Stimulated activated CD8-positive, alpha-beta memory T cell treated with anti-CD3 and anti-CD28 coated beads, Interleukin-12 subunit alpha, Interleukin-12 subunit beta, amount 100 ng/mL, for 4 hours (primary cell): ENCODE measurements at regions not wholly inside any gene's neighbourhood (a gene's known extent, or its start where the extent isn't known, plus 50 kb on each side); places are given as distances from the start of the nearest gene placed in this dataset.
"Not testable (repeated sequence)": the region's sequence is repeated elsewhere in the genome, so short reads cannot be mapped to it uniquely, and the experiment has no call there.

Source experiments
- DNase-seq: peaks from one replicate; pipeline ENCODE4 v3.0.0-alpha.2; 2020; ENCODE audit warnings: low read depth

GRCh38 chr13:71303144-71303543 lies 563.9 kb downstream of the DACH1 start:
- no peak for DNase-seq

GRCh38 chr13:71300602-71301001 lies 566.4 kb downstream of the DACH1 start:
- no peak for DNase-seq

GRCh38 chr13:71291842-71292146 lies 575.2 kb downstream of the DACH1 start:
- DNase-seq = no peak

- peak; percentile 19 for DNase-seq
Observed at GRCh38 chr13:71290963-71291841, 575.8 kb downstream of the DACH1 start.

- DNase-seq = not testable (repeated sequence)
Observed at GRCh38 chr13:71289980-71290379, 577.0 kb downstream of the DACH1 start.

GRCh38 chr13:71285700-71286099 lies 581.3 kb downstream of the DACH1 start:
- no peak for DNase-seq

- no peak for DNase-seq
Observed at GRCh38 chr13:71278512-71278911, 588.5 kb downstream of the DACH1 start.

- DNase-seq = no peak
Observed at GRCh38 chr13:71274923-71275608, 591.9 kb downstream of the DACH1 start.

- DNase-seq = no peak
Observed at GRCh38 chr13:71261256-71261655, 605.7 kb downstream of the DACH1 start.

- no peak for DNase-seq
Observed at GRCh38 chr13:71260246-71260645, 606.8 kb downstream of the DACH1 start.

- no peak for DNase-seq
Observed at GRCh38 chr13:71255633-71256032, 611.4 kb downstream of the DACH1 start.

- no peak for DNase-seq
Observed at GRCh38 chr13:71254384-71254783, 612.6 kb downstream of the DACH1 start.

GRCh38 chr13:71252184-71252704 lies 614.8 kb downstream of the DACH1 start:
- DNase-seq = no peak

- DNase-seq = no peak
Observed at GRCh38 chr13:71251292-71251951, 615.6 kb downstream of the DACH1 start.

GRCh38 chr13:71249011-71249410 lies 618.0 kb downstream of the DACH1 start:
- no peak for DNase-seq

GRCh38 chr13:71244161-71244560 lies 622.8 kb downstream of the DACH1 start:
- no peak for DNase-seq

GRCh38 chr13:71242201-71242600 lies 624.8 kb downstream of the DACH1 start:
- DNase-seq = no peak

- DNase-seq = no peak
Observed at GRCh38 chr13:71240911-71241310, 626.1 kb downstream of the DACH1 start.

GRCh38 chr13:71237332-71237731 lies 629.7 kb downstream of the DACH1 start:
- DNase-seq = no peak

- no peak for DNase-seq
Observed at GRCh38 chr13:71219698-71220415, 647.1 kb downstream of the DACH1 start.

- no peak for DNase-seq
Observed at GRCh38 chr13:71218960-71219359, 648.0 kb downstream of the DACH1 start.

GRCh38 chr13:71217827-71218226 lies 649.2 kb downstream of the DACH1 start:
- no peak for DNase-seq
